HCT116 (cell line): ENCODE measurements at regions not wholly inside any gene's neighbourhood (a gene's known extent, or its start where the extent isn't known, plus 50 kb on each side); places are given as distances from the start of the nearest gene placed in this dataset.

Experiments used
- ATF3 ChIP-seq: IDR thresholded peaks from 2 replicates; pipeline ENCODE4 v1.6.1; 2012
- CTCF ChIP-seq, 3 experiments: fragments of 200-600 bp in 1 of 3; sonication (generic) in 1 of 3; IDR thresholded peaks in 2 of 3; conservative IDR thresholded peaks in 1 of 3; 2 replicates each; pipeline ENCODE4 v1.5.1; 2012 to 2017; ENCODE audit warnings: low read depth in 2 of 3, low read length in 2 of 3, antibody characterized with exemption in 1 of 3, borderline replicate concordance in 1 of 3, control low read depth in 1 of 3, mild to moderate bottlenecking in 1 of 3, mixed read lengths in 1 of 3, mixed run types in 1 of 3, moderate library complexity in 1 of 3; ENCODE audit not compliant: insufficient read depth in 1 of 3
- EZH2phosphoT487 ChIP-seq: fragments of 200-600 bp; IDR thresholded peaks from 2 replicates; pipeline ENCODE4 v1.6.1; 2018; ENCODE audit warnings: antibody characterized with exemption, borderline replicate concordance

- TF ChIP-seq CTCF (IDR thresholded peaks at IDR 0.05 in 2 of 3, conservative IDR thresholded peaks at IDR 0.05 in 1 of 3; ENCODE audit: borderline replicate concordance in 1 of 3, insufficient read depth in 1 of 3, low read depth in 2 of 3, low read length in 2 of 3) = no peak
- TF ChIP-seq EZH2phosphoT487 = no peak
- TF ChIP-seq ATF3 = no peak
Measured at GRCh38 chr16:62280506-62280905, 244.3 kb upstream of the CDH8 start.
